Memory B cell (primary cell): ENCODE measurements at regions not wholly inside any gene's neighbourhood (a gene's known extent, or its start where the extent isn't known, plus 50 kb on each side); places are given as distances from the start of the nearest gene placed in this dataset.

ENCODE experiments used
- ATAC-seq: fragments of 150-1000 bp; cut with Tn5 transposase; 2 replicates; pipeline ENCODE4 v1.10.0; 2021; ENCODE audit warnings: low read depth, mild to moderate bottlenecking, moderate library complexity
- DNase-seq, 2 donors: peaks; one replicate each; pipeline ENCODE4 v3.0.0; 2022; ENCODE audit warnings: low spot score in 2 of 2
- H3K27ac Mint-ChIP-seq: one replicate; pipeline ENCODE4 v1.8.0; 2022; ENCODE audit warnings: mild to moderate bottlenecking, moderate library complexity, mixed read lengths
- H3K27me3 Mint-ChIP-seq: one replicate; pipeline ENCODE4 v1.8.0; 2022; ENCODE audit warnings: mixed read lengths
- H3K36me3 Mint-ChIP-seq: one replicate; pipeline ENCODE4 v1.8.0; 2022; ENCODE audit warnings: mild to moderate bottlenecking, mixed read lengths
- H3K4me1 Mint-ChIP-seq: one replicate; pipeline ENCODE4 v1.8.0; 2022; ENCODE audit warnings: mixed read lengths
- H3K4me3 Mint-ChIP-seq: one replicate; pipeline ENCODE4 v1.8.0; 2022; ENCODE audit warnings: mild to moderate bottlenecking, moderate library complexity, mixed read lengths
- H3K9me3 Mint-ChIP-seq: one replicate; pipeline ENCODE4 v1.8.0; 2022; ENCODE audit warnings: mixed read lengths

DNA sequence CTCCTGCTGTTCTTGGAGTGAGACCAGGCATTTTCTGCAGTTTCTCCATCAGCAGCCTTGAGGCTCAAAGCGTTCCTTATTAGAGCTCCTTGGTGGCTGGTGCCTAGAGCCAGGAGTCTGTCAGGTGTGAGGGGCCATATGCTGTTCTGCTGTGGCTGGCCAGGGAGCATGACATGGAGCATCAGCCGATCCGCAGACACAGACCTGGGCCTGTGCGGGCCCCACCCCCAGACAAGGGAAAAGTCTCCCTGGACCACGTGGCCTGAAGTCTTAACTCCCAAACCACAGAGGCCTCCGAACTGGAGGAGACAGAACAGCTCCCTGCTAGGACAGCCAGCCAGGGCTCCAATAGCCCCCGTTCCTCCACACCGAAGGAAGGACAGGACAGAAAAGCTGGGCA lies 162.7 kb upstream of the CIBAR2 start:
- no peaks in the 10 kb centered on the region for H3K4me1 Mint-ChIP-seq
- H3K27ac Mint-ChIP-seq, result no peak overlapping the region
- peaks cover 5% of the 10 kb centered on the region for H3K27me3 Mint-ChIP-seq
- peaks cover 3% of the 10 kb centered on the region for H3K36me3 Mint-ChIP-seq
- DNase-seq (no peak), ATAC-seq (no peak)
- H3K9me3 Mint-ChIP-seq, result no peaks in the 10 kb centered on the region
- no peak overlapping the region for H3K4me3 Mint-ChIP-seq

DNA sequence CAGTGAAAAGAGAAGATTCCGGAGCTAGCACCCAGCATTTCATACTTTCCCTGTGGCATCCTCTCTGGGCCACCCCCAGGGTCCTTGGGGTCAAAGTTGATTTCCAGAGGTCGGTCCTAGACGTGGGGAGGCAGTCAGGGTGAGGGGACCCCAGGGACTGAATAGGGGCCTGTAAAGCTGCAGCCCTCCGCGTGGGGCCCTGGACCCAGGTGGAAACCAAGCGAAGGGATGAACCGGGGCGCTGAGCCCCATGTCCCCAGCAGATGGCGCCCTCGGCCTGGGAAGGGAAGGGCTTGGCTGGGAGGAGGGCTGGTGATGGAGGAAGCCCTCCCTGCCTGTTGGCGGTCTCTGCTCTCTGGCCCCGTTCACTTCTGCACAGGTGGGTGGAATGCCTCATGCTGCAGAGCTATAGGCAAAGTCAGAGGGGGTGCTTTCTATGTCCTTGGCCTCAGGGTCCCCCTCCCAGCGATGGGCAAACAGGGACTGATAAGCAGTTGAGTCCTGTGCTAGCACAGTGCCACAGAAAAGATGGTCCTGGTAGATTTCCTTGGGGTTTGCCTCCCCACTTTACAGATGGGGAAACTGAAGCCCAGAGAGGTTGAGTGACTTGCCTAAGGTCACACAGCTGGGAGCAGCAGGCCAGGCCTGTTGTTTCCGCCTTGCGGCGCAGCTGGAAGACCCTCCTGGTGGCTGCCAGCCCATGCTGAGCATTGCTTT lies 163.4 kb upstream of the CIBAR2 start:
- Mint-ChIP-seq H3K27me3 (peaks cover 5% of the 10 kb centered on the region), H3K9me3 (no peaks in the 10 kb centered on the region), H3K4me3 (no peak overlapping the region), H3K4me1 (no peaks in the 10 kb centered on the region), H3K27ac (no peak overlapping the region), H3K36me3 (peaks cover 3% of the 10 kb centered on the region)
- peak; percentile 78 for ATAC-seq
- peak; percentile 54 to 81 for DNase-seq

DNA sequence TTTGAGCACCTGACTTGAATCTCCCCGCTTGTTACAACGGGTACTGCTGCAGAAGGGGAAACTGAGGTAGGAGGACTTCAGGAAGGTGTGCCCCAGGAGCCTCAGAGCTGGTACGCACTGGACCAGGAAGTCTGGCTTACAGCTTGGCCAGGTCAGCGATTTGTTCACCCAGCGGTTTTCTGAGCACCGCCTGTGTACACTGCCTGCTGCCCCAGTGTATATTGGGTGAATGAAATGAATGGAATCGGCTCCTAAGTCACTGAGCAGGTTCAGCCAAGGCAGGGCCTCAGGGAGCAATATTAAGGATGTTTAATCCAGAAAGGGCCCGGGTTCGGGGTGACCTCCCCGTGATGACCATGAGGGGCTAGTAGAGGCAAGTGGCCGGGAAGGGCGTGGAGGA lies 164.0 kb upstream of the CIBAR2 start:
- Mint-ChIP-seq H3K27me3 (peaks cover 5% of the 10 kb centered on the region), H3K4me1 (no peaks in the 10 kb centered on the region), H3K36me3 (peaks cover 3% of the 10 kb centered on the region), H3K27ac (no peak overlapping the region), H3K4me3 (no peak overlapping the region), H3K9me3 (no peaks in the 10 kb centered on the region)
- ATAC-seq, result no peak
- no peak for DNase-seq

DNA sequence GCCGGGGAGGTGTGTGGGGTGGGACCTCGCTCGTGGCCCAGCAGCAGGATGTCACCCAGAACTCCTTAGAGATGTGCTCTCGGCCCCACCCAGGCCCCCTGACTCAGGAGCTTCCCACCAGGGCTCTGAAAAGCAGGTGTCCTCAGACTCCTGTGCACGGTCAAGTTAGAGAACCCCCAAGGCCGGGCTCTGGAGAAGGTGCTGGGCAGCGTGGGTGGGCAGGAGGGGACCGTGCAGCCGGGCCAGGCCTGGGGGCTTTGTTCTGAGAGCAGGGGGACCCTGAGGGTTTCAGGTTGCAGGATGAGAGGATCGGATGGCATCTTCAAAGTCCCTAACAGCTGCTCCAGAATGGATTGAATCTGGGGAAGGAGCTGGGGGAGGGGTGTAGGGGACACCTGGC lies 164.4 kb upstream of the CIBAR2 start:
- Mint-ChIP-seq H3K9me3 (no peaks in the 10 kb centered on the region), H3K36me3 (peaks cover 3% of the 10 kb centered on the region), H3K4me1 (no peaks in the 10 kb centered on the region), H3K27ac (no peak overlapping the region), H3K4me3 (no peak overlapping the region), H3K27me3 (peaks cover 5% of the 10 kb centered on the region)
- DNase-seq (no peak), ATAC-seq (no peak)

DNA sequence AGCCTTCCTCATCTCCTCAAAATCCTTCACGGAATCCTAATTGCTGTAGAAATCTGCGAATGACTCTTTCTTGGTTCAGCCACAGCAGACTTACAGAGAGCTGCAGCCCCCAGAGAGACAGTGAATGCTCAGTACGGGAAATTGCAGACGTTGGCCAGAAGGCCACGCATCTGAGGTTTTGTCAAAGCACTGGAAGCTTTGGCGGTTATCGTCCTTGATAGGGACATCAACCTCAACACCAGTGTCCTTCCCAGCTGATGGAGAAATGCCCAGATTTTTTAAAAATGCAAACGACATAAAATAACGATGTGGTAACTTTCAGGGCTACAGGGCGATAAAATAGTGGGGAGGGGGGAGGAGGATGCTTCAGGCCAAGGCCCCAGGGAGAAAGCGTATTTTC lies 166.6 kb upstream of the CIBAR2 start:
- no peaks in the 10 kb centered on the region for H3K36me3 Mint-ChIP-seq
- peaks cover 2% of the 10 kb centered on the region for H3K27me3 Mint-ChIP-seq
- no peaks in the 10 kb centered on the region for H3K9me3 Mint-ChIP-seq
- DNase-seq, result no peak
- H3K4me3 Mint-ChIP-seq, result no peak overlapping the region
- no peak for ATAC-seq
- H3K4me1 Mint-ChIP-seq, result no peaks in the 10 kb centered on the region
- H3K27ac Mint-ChIP-seq, result no peak overlapping the region

DNA sequence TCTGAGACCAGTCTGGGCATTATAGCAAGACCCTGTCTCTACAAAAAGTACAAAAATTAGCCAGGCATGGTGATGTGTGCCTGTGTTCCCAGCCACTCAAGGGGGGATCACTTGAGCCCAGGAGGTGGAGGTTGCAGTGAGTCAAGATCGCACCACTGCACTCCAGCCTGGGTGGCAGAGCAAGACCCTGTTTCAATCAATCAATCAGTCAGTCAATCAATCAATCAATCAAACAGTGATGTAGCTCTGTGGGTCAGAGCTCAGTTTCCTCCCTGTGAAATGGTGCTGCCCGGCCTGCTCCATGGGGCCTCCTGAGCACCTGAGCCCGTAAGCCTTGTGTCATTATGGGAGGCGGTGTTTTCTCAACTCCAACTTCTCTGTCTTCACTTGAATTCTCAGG lies 167.1 kb upstream of the CIBAR2 start:
- Mint-ChIP-seq H3K4me3 (no peak overlapping the region), H3K27me3 (peaks cover 4% of the 10 kb centered on the region), H3K36me3 (no peaks in the 10 kb centered on the region), H3K9me3 (no peaks in the 10 kb centered on the region), H3K27ac (no peak overlapping the region), H3K4me1 (no peaks in the 10 kb centered on the region)
- ATAC-seq, result no peak
- no peak for DNase-seq

DNA sequence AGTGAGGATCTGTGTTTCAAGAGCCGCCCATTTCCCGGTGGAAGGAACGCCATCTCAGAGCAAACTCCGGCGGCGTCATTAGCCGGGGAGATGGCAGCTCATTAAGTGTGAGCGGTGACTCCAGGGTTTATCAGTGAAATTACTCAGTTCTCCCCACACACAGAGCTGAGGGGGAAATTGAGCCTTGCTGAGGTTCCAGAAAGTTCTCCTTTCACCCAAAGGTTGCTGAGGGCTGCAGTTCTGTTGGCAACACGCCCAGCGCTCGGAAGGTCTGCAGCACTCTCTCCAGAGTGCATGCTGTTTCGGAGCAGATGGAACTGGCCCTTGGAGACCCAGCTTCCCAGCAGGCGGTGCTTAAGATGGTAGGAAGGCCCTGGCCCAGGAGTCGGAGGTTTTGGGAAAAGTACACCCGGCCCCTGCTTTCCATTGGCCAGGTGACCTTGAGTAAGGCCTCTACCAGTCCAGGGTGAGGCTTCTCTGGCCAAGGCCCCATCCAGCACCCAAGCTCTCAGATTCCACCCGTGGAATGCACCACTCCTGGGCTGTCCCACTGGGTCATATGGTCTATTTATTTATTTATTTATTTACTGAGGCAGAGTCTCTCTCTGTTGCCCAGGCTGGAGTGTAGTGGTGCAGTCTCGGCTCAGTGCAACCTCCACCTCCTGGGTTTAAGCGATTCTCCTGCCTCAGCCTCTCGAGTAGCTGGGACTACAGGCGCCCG lies 167.7 kb upstream of the CIBAR2 start:
- H3K4me1 Mint-ChIP-seq, result no peaks in the 10 kb centered on the region
- H3K4me3 Mint-ChIP-seq, result no peak overlapping the region
- no peaks in the 10 kb centered on the region for H3K9me3 Mint-ChIP-seq
- ATAC-seq (no peak), DNase-seq (no peak)
- H3K27ac Mint-ChIP-seq, result no peak overlapping the region
- H3K27me3 Mint-ChIP-seq, result peaks cover 2% of the 10 kb centered on the region
- no peaks in the 10 kb centered on the region for H3K36me3 Mint-ChIP-seq

DNA sequence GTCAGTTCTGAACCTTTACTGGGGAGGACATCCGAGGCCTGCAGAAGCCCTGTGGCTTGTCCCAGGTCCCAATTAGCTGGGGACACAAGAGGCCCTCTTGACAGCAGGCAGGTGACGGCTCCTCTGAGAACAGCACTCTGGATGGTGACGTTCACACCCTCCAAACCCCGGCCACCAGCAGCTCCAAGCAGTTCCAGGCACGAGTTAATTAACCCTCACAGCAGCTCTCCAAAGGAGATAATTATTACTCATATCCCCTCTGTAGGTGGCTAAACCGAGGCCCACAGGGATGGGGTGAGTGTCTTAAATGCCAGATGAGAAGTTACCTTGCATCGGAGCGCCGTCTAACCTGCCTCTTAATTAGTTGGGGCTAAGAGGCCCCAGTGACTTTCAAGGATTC lies 168.9 kb upstream of the CIBAR2 start:
- Mint-ChIP-seq H3K27ac (no peak overlapping the region), H3K36me3 (no peaks in the 10 kb centered on the region), H3K4me1 (no peaks in the 10 kb centered on the region), H3K4me3 (no peak overlapping the region), H3K9me3 (no peaks in the 10 kb centered on the region), H3K27me3 (peaks cover 2% of the 10 kb centered on the region)
- no peak for ATAC-seq
- no peak for DNase-seq

DNA sequence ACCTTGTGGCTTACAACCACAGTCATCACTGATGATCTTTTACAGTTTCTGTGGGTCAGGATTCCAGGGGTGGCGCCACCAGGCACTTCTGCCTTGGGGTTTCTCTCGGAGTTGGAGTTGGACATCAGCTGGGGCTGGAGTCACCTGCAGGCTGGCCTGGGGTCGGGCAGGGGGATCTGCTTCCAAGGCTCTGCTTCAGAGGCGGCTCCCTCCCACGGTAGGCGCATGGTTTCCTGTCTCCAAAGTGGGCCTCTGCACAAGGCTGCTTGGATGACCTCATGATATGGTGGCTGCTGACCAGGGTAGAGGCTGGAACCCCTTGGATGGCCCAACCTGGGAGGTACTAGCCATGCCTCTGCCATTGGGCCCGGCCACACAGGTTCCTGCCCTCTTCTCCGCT lies 170.6 kb upstream of the CIBAR2 start:
- H3K4me1 Mint-ChIP-seq, result no peaks in the 10 kb centered on the region
- no peak for ATAC-seq
- DNase-seq, result no peak
- H3K4me3 Mint-ChIP-seq, result no peak overlapping the region
- peaks cover 6% of the 10 kb centered on the region for H3K27me3 Mint-ChIP-seq
- H3K9me3 Mint-ChIP-seq, result no peaks in the 10 kb centered on the region
- no peak overlapping the region for H3K27ac Mint-ChIP-seq
- H3K36me3 Mint-ChIP-seq, result no peaks in the 10 kb centered on the region

DNA sequence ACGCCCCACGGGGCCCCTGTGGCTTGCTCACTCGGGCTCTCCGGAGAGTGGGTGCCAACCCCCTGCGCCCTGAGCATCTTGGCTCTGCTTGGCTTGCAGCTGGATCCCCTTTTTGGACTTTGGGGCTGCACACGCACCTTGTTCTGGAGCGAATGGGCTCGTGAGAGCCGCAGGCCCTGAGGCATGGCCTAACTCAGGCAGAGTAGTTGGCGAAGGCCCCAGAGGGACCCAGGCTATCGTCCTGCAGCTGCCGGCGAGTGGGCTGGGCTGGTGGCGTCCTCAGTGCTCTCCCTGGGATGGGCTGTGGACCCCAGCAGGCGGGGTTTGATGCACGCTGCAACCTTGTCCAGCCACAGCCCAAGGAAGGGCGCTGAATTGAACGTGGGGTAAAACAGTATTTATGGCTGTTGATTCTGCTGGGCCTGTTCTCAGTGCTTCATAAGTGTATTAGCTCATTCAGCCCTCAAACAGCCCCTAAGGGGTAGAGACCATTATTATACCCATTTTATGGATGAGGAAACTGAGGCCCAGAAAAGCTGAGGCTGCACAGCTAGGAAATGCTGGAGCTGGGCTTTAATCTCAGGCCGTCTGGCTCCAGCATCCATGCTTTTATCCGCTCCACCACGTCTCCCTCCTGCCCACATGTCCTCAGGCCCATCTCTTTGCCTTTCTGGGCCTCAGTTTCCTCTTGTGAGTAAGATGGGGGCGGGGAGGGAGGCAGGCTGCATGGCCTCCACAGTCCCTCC lies 171.2 kb upstream of the CIBAR2 start:
- H3K36me3 Mint-ChIP-seq, result no peaks in the 10 kb centered on the region
- H3K4me3 Mint-ChIP-seq, result no peak overlapping the region
- no peaks in the 10 kb centered on the region for H3K9me3 Mint-ChIP-seq
- ATAC-seq (no peak), DNase-seq (no peak)
- peaks cover 6% of the 10 kb centered on the region for H3K27me3 Mint-ChIP-seq
- H3K27ac Mint-ChIP-seq, result no peak overlapping the region
- H3K4me1 Mint-ChIP-seq, result no peaks in the 10 kb centered on the region

DNA sequence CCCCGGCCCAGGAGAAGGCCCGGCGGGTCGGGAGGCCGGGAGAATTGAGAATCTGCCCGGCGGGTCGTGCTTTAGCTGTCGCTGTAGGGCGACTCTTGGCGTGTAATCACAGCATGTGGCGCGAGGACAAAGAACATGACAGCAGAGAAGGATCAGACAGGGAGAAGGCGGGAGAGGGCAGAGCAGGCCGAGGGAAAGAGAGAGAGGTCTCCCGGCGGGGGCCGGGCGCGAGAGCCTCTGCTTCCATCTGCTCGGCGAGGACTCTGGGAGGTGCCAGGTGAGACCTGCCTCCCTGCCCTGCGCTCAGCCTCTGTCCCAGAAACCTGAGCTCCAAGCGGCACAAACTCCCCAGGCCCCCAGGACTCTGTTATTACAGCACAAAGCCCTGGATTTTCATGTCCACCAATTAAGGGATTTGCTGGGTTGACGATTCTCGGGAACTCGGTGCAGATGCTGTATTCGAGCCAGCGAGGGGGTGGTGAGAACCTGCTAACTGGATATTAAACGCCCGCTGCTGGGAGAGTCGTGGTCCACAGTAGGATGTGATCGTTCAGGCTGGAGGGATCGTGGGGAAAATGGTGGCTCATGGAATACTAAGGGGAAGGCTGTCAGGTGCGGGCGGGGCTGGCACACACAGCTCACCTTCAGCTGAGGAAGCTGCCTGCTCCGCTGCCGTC lies 172.0 kb upstream of the CIBAR2 start:
- Mint-ChIP-seq H3K9me3 (no peaks in the 10 kb centered on the region), H3K4me3 (no peak overlapping the region), H3K27ac (no peak overlapping the region), H3K4me1 (no peaks in the 10 kb centered on the region), H3K27me3 (peaks cover 6% of the 10 kb centered on the region), H3K36me3 (no peaks in the 10 kb centered on the region)
- no peak for ATAC-seq
- no peak for DNase-seq

DNA sequence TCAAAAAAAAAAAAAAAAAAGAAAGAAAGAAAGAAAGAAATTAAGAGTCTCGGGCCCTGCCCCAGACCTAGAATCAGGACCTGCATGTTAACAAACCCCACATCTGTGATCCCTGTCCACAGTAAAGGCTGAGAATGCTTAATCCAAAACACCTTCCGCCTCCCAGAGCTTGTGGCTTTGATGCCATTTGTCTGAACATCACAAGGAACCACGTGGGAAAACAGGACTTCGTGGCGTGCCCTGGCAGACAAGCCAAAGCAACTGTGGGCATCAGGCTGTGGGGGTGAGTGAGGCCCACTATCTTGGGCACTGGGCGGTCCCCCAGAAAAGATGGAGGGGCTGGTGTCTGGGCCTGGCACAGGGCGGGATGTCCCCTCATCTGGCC lies 173.4 kb upstream of the CIBAR2 start:
- Mint-ChIP-seq H3K27me3 (peaks cover 6% of the 10 kb centered on the region), H3K9me3 (no peaks in the 10 kb centered on the region), H3K4me3 (no peak overlapping the region), H3K36me3 (no peaks in the 10 kb centered on the region), H3K27ac (no peak overlapping the region), H3K4me1 (no peaks in the 10 kb centered on the region)
- ATAC-seq, result no peak
- DNase-seq, result no peak

DNA sequence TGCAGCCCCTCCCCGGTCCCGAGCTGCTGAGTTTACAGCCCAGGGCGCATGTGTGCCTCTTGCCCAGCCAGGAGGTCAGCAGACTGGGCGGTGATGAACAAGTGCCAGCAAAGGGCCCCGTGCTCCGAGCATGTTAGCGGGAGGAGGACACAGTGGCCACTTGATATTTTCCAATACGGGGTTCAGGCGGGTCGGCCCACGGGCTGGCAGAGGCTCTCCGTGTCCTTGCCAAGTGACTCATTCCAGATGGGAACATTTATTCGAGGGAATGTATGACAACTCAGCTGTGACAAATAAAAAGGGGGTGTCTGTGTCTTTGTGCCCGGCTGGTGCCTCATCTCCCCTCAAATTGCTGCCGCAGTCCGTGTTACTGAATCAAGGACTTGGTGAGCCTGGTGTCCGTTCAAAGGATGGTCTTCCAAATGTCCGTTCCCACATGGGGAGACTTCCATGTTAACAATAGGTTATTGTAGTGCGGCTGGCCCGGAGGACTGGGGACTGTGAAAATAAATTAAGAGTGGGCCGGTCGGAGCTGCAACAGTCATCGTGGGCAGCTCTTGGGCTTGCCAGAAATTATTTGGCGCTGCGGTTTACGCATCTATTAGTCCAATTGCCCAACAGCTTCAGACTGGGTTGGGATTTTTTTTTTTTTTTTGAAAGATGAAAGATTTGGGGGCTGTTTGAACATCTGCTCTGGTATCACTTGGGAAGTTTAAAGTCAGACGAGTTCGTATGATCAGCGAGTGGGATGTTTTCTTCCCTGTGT lies 174.0 kb upstream of the CIBAR2 start:
- peaks cover 6% of the 10 kb centered on the region for H3K27me3 Mint-ChIP-seq
- no peaks in the 10 kb centered on the region for H3K9me3 Mint-ChIP-seq
- DNase-seq, result no peak
- H3K36me3 Mint-ChIP-seq, result no peaks in the 10 kb centered on the region
- H3K4me3 Mint-ChIP-seq, result no peak overlapping the region
- no peak overlapping the region for H3K27ac Mint-ChIP-seq
- no peaks in the 10 kb centered on the region for H3K4me1 Mint-ChIP-seq
- no peak for ATAC-seq
